HG02759 (cell line): ENCODE measurements at regions not wholly inside any gene's neighbourhood (a gene's known extent, or its start where the extent isn't known, plus 50 kb on each side); places are given as distances from the start of the nearest gene placed in this dataset.

Experiments used
- ATAC-seq: cut with Tn5 transposase; IDR thresholded peaks from one replicate; pipeline ENCODE4 v1.9.1; 2021; ENCODE audit warnings: mild to moderate bottlenecking, moderate library complexity; ENCODE audit not compliant: unreplicated experiment

- no peak for ATAC-seq
These were observed 432.7 kb upstream of the KLF4 start for GRCh38 chr9:107922260-107922659.

GRCh38 chr9:107919263-107919662, 429.7 kb upstream of the KLF4 start:
- no peak for ATAC-seq

- ATAC-seq, result no peak
These were observed 429.2 kb upstream of the KLF4 start for GRCh38 chr9:107918749-107919148.

GRCh38 chr9:107914151-107914550, 424.6 kb upstream of the KLF4 start:
- ATAC-seq, result no peak

- ATAC-seq, result no peak
These were observed 418.1 kb upstream of the KLF4 start for GRCh38 chr9:107907715-107908114.

- no peak for ATAC-seq
These were observed 417.7 kb upstream of the KLF4 start for GRCh38 chr9:107907255-107907654.

GRCh38 chr9:107906074-107906473, 416.5 kb upstream of the KLF4 start:
- no peak for ATAC-seq

DNA sequence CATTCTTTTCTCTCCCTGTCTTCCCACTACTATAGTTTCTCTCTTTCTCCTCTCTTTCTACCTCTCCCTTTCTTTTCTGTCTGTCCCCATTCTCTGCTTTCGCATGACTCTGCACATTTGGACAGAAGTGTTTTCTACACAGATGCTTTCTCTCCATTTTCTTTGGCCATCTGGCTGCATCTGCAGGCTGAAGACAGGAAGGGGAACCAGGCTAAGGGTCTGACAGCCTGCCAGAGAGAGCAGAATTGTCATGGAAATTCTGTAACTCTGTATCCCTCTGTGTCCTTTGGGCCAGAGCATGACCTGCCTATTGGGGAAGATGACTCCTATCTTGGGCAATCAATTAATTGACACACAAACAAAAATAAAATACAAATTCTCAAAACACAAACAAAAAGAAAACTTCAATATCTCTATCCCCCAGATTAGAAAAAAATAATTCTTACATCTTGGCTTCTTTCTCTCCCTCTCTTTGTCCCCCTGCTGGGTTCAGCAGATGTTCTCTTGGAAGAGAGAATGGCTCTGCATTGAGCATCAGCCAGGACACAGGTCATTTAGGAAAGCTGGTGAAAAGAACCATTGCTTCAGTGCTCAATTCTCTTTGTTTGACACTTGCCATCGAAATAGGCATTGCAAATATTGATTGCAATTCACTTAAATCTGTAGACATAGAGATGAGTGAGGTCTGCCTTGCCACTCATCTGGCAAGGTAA, 415.9 kb upstream of the KLF4 start:
- no peak for ATAC-seq

DNA sequence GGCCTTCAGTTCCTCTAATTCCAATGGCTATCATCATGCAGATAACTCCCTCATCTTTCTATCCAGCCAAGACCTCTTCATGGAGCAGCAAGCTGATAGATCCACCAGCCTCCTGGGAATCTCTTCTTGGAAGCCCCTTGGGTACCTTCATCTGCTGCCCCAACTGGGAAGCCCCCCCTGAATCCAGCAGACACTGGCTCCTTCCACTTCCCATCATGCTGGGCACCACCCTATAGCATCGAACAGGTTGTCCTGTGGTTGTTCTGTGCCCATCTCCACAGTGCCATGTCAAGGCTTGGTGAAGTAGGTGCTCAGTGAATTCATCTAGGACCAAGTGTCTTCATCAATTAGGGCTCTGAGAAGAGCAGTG, 410.4 kb upstream of the KLF4 start:
- no peak for ATAC-seq

GRCh38 chr9:107898761-107899160, 409.2 kb upstream of the KLF4 start:
- ATAC-seq, result no peak

DNA sequence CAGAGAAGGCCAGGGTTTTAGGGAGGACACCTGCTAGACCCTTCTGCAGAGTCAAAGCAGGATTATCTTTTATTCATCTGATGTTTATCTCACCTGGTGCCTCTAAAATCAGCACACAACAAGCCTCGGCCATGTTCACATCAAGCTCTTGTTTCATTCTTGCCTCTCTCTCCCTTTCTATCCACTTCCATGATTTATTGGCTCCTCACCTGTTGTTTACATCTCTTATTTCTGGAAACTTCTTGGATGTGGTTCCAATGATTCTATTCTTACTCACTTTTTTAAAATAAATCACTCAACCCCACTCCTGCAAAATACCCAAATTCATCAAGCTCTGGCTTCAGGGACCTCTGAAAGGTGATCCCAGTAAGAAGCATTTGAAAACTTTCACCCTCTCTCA, 407.0 kb upstream of the KLF4 start:
- ATAC-seq, result no peak

DNA sequence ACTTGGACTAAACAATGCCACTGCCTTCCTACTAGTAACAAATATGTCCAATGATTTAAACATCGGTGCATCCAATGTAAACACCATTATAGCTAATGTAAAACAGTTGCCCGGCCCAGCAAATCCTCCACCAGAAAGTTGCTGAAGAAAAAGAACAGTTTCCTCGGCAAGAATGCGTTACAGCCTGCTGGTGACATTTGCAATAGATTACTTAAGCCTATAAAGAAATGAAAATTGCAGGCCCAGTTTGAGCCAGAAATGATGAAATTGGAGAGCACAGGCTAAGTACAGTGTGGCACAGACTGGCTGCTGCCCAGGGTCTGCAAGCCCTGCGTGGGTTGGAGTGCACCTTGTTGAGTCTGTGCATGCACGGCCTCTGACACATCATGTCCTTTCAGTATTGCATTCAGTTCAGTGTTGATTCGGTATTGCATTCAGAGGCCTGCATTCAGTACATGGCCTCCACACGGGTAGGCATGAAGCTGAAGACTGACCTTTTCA, 406.0 kb upstream of the KLF4 start:
- ATAC-seq, result no peak

GRCh38 chr9:107894572-107895261, 405.1 kb upstream of the KLF4 start:
- ATAC-seq, result no peak

GRCh38 chr9:107890921-107891465, 401.4 kb upstream of the KLF4 start:
- ATAC-seq, result no peak

DNA sequence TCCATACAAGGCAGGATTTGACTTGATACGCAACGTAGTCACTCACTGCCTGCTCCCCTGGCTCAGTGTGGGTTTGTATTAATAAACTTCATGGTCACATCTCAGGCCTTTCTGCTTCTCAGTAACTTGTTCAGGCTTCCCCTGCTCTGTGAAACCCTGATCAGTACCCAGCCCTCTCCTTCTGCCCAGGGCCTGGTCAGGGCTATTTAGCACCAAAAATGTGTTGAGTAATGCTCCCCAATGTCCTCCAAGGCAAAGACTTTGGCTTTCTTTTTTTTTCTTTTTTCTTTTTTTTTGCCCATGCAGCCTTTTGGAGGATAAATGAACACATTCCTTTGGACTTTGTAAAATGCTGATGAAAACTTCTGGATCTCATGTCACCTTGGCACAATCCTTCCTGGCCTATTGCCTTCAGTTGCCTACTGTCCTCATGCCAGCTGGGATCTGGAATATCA, 399.2 kb upstream of the KLF4 start:
- no peak for ATAC-seq

GRCh38 chr9:107886826-107887225, 397.3 kb upstream of the KLF4 start:
- ATAC-seq, result no peak

- ATAC-seq, result peak; percentile 93
These were observed 394.0 kb upstream of the KLF4 start for GRCh38 chr9:107883496-107884124.

DNA sequence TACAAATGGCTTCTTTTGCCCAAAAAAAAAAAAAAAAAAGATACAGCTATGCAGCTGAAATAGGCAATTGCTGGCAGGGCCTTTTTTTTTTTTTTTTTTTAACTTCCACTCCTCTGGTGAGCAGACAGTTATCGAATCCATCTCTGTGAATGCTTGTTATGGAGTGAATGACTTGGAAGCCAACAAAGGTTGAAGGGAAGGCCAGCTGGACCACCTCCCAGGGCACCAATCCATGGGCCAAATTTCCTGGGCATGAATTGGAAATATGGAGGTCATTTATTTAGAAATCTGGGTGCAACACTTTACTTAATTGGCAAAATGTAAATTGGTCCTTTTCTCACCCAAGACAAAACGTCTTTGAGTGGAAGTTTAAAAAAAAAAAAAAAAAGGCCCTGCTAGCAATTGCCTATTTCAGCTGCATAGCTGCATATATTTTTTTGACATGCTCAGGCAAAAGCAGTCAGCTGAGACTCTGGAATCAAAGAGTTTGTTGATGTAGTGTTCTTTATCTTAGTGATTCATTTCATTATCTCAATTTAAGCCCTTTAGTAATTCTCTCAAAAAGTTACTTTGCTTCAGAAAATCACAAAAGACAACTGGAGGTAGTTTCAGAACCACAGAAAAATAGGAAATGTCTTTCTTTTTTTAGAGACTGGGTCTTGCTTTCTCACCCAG, 392.2 kb upstream of the KLF4 start:
- no peak for ATAC-seq

- no peak for ATAC-seq
These were observed 388.9 kb upstream of the KLF4 start for GRCh38 chr9:107878462-107878861.

GRCh38 chr9:107875571-107875980, 386.0 kb upstream of the KLF4 start:
- ATAC-seq, result peak; percentile 64
